ENCODE measurements at regions not wholly inside any gene's neighbourhood (a gene's known extent, or its start where the extent isn't known, plus 50 kb on each side); places are given as distances from the start of the nearest gene placed in this dataset.

GRCh38 chr9:89753472-89754055, 148.8 kb downstream of the GADD45G start:
- TF ChIP-seq POLR2A (IDR thresholded peaks at IDR 0.05) = no peak
- no peak for TF ChIP-seq CTCF (IDR thresholded peaks at IDR 0.05)
